ENCODE measurements at regions not wholly inside any gene's neighbourhood (a gene's known extent, or its start where the extent isn't known, plus 50 kb on each side); places are given as distances from the start of the nearest gene placed in this dataset.

GRCh38 chr10:44022203-44022602 lies 362.7 kb downstream of the CXCL12 start:
- TF ChIP-seq ATF3 (IDR thresholded peaks at IDR 0.05; ENCODE audit: insufficient read depth, low read depth, low read length) = no peak
- no peak for TF ChIP-seq POLR2A (IDR thresholded peaks at IDR 0.05; ENCODE audit: control extremely low read depth in 1 of 2, low read depth in 2 of 2, low read length in 2 of 2)
- TF ChIP-seq CTCF (IDR thresholded peaks at IDR 0.05; ENCODE audit: control extremely low read depth in 1 of 3, insufficient read depth in 1 of 3, low read depth in 1 of 3, low read length in 3 of 3) = no peak
- no peak for TF ChIP-seq YY1 (IDR thresholded peaks at IDR 0.05; ENCODE audit: low read depth, low read length)
- no peak for TF ChIP-seq JUN (IDR thresholded peaks at IDR 0.05; ENCODE audit: low read depth, low read length)
- no peak for TF ChIP-seq RAD21 (IDR thresholded peaks at IDR 0.05 in 1 of 2, conservative IDR thresholded peaks at IDR 0.05 in 1 of 2; ENCODE audit: low read depth in 2 of 2, low read length in 2 of 2)
- no peak for TF ChIP-seq POLR2AphosphoS5 (IDR thresholded peaks at IDR 0.05; ENCODE audit: low read depth, low read length)
- no peak for TF ChIP-seq POU5F1 (IDR thresholded peaks at IDR 0.05; ENCODE audit: low read depth, low read length)
- no peak for TF ChIP-seq MAFK (IDR thresholded peaks at IDR 0.05; ENCODE audit: low read depth, low read length)
- TF ChIP-seq CHD1 (IDR thresholded peaks at IDR 0.05; ENCODE audit: low read depth, low read length) = no peak

Data from H1 (cell line).